HG03066 (cell line): ENCODE measurements at regions not wholly inside any gene's neighbourhood (a gene's known extent, or its start where the extent isn't known, plus 50 kb on each side); places are given as distances from the start of the nearest gene placed in this dataset.

Source experiments
- ATAC-seq: cut with Tn5 transposase; IDR thresholded peaks from one replicate; pipeline ENCODE4 v1.9.1; 2021; ENCODE audit warnings: low read depth; ENCODE audit not compliant: unreplicated experiment

- no peak for ATAC-seq
These were observed 716.4 kb upstream of the CITED2 start for GRCh38 chr6:140090871-140091270.

- ATAC-seq = no peak
These were observed 708.9 kb upstream of the CITED2 start for GRCh38 chr6:140083375-140083774.

GRCh38 chr6:140082867-140083297, 708.4 kb upstream of the CITED2 start:
- ATAC-seq = no peak

- ATAC-seq = no peak
These were observed 704.9 kb upstream of the CITED2 start for GRCh38 chr6:140079328-140079727.

- ATAC-seq = no peak
These were observed 704.2 kb upstream of the CITED2 start for GRCh38 chr6:140078561-140079125.

GRCh38 chr6:140077827-140078560, 703.5 kb upstream of the CITED2 start:
- no peak for ATAC-seq

GRCh38 chr6:140076105-140076504, 701.7 kb upstream of the CITED2 start:
- no peak for ATAC-seq

- no peak for ATAC-seq
These were observed 699.0 kb upstream of the CITED2 start for GRCh38 chr6:140073456-140073855.

GRCh38 chr6:140071601-140072062, 697.2 kb upstream of the CITED2 start:
- no peak for ATAC-seq

GRCh38 chr6:140070846-140071473, 696.5 kb upstream of the CITED2 start:
- ATAC-seq = no peak

GRCh38 chr6:140069576-140069975, 695.1 kb upstream of the CITED2 start:
- no peak for ATAC-seq

- ATAC-seq = no peak
These were observed 694.4 kb upstream of the CITED2 start for GRCh38 chr6:140068801-140069200.

GRCh38 chr6:140064366-140064765, 689.9 kb upstream of the CITED2 start:
- no peak for ATAC-seq

- no peak for ATAC-seq
These were observed 688.6 kb upstream of the CITED2 start for GRCh38 chr6:140063021-140063399.

- no peak for ATAC-seq
These were observed 687.9 kb upstream of the CITED2 start for GRCh38 chr6:140062043-140063020.

GRCh38 chr6:140061110-140062042, 686.9 kb upstream of the CITED2 start:
- no peak for ATAC-seq

GRCh38 chr6:140059947-140060346, 685.5 kb upstream of the CITED2 start:
- ATAC-seq = no peak

- no peak for ATAC-seq
These were observed 684.4 kb upstream of the CITED2 start for GRCh38 chr6:140058863-140059262.
